GM18502 (cell line): ENCODE measurements at regions not wholly inside any gene's neighbourhood (a gene's known extent, or its start where the extent isn't known, plus 50 kb on each side); places are given as distances from the start of the nearest gene placed in this dataset.
"Not testable (repeated sequence)": the region's sequence is repeated elsewhere in the genome, so short reads cannot be mapped to it uniquely, and the experiment has no call there.

Source experiments
- ATAC-seq: cut with Tn5 transposase; IDR thresholded peaks from one replicate; pipeline ENCODE4 v1.9.1; 2021; ENCODE audit warnings: mild to moderate bottlenecking; ENCODE audit not compliant: unreplicated experiment, poor library complexity

DNA sequence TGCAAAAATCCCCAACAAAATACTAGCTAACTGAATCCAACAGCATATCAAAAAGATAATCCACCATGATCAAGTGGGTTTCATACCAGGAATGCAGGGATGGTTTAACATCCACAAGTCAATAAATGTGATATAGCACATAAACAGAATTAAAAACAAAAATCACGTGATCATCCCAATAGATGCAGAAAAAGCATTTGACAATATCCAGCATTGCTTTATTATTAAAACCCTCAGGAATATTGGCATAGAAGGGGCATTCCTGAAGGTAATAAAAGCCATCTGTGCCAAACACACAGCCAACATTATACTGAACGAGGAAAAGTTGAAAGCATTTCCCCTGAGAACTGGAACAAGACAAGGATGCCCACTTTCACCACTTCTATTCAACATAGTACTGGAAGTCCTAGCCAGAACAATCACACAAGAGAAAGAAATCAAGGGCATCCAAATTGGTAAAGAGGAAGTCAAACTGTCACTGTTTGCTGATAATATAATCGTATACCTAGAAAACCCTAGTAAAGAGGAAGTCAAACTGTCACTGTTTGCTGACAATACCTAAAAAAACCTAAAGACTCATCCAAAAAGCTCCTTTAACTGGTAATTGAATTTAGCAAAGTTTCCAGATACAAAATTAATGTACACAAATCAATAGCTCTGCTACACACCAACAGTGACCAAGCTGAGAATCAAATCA, 109.8 kb downstream of the RNASET2 start:
- not testable (repeated sequence) for ATAC-seq

DNA sequence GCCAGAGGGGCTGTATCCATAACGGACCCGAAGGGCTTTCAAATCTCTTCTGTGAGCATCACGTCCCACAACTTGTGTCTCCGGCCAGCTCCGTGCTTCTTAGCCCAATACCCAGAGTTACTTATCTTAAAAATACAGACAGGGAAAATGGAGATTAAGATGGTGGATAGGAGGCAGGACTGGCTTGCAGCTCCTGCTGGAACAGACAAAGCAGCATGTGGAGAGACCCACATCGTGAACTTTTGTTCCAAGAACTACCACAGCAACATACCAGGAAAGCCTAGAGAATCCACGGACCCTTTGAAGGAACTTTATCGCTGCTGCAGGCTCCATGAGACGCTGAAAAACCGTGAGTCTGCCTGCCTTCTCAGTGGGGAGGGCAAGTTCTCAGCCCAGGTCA, 113.7 kb downstream of the RNASET2 start:
- ATAC-seq: no peak

GRCh38 chr6:166841216-166841615, 115.1 kb downstream of the RNASET2 start:
- no peak for ATAC-seq

- ATAC-seq: no peak
Observed at GRCh38 chr6:166839569-166839968, 116.8 kb downstream of the RNASET2 start.

DNA sequence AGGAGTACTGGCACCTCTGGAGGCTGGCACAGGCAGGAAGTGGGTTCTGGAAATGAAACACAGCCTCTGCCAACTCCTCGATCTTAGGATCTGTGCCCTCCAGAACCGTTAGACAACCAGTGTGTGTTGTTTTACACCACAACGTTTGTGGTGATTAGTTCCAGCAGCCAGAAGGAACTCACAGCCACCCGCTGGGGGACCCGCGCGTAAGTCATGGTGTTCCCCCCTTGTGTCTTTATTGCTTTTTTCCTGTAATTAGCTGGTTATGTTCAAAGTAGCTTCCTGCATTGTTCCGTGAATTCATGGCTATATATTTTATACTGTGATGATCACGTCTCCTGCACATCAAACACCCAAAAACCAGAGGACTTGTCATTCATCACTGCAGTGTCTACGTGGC, 117.4 kb downstream of the RNASET2 start:
- ATAC-seq: no peak

- ATAC-seq: no peak
Observed at GRCh38 chr6:166836785-166837718, 119.3 kb downstream of the RNASET2 start.

DNA sequence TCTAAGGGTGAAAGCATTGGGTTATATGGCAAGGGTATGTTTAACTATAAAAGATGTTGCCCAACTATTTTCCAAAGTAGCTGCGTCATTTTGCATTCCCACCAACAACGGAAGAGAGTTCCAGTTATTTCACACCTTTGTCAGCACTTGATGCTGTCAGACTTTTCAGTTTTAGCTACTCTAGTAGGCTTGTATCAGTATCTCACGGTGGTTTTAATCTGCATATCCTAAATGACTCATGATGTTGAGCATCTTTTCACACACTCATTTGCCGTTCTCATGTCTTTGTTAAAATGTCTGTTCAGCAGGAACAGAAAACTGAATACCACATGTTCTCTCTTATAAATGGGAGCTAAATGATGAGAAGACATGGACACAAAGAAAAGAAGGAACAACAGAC, 122.3 kb downstream of the RNASET2 start:
- ATAC-seq: no peak

GRCh38 chr6:166830891-166831363, 125.4 kb downstream of the RNASET2 start:
- no peak for ATAC-seq

- ATAC-seq: peak; percentile 95
Observed at GRCh38 chr6:166830185-166830890, 126.0 kb downstream of the RNASET2 start.

DNA sequence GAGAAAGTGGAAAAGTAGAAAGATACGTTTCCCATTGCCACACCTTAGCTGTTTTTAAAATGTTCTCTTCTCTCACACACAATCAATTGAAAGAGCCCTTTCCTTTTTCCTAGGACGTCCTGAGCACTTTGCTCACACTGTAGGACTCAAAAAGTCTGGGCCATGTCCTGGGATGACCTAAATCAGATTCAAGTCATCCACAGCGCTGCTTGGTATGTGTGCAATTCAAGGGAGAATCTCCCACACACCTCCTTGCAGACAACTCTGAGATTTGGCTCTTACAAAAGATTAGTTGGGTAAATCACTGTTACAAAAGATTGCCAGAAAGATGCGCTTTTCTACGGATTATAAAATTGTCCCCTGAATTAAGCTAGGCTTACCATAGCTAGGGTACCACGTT, 130.1 kb downstream of the RNASET2 start:
- no peak for ATAC-seq

- ATAC-seq: no peak
Observed at GRCh38 chr6:166825553-166826145, 130.7 kb downstream of the RNASET2 start.

DNA sequence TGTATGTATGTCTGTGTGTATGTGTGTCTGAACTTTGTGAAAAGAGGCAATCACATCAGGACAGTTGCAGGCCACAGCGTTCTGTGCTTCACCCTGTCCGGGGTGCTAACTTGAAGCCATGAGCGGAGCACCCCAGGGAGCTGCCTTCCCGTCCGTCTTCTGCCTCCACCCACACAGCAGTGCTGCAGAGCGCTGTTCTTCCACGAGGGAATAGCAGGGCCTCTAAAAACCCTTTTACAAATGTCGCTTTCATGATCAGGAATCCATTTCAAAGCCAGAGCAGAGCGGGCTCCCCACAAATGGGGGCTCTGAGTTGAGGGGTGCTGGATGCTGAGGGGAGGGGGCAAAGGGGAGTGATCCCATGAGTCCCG, 131.5 kb downstream of the RNASET2 start:
- ATAC-seq: no peak

DNA sequence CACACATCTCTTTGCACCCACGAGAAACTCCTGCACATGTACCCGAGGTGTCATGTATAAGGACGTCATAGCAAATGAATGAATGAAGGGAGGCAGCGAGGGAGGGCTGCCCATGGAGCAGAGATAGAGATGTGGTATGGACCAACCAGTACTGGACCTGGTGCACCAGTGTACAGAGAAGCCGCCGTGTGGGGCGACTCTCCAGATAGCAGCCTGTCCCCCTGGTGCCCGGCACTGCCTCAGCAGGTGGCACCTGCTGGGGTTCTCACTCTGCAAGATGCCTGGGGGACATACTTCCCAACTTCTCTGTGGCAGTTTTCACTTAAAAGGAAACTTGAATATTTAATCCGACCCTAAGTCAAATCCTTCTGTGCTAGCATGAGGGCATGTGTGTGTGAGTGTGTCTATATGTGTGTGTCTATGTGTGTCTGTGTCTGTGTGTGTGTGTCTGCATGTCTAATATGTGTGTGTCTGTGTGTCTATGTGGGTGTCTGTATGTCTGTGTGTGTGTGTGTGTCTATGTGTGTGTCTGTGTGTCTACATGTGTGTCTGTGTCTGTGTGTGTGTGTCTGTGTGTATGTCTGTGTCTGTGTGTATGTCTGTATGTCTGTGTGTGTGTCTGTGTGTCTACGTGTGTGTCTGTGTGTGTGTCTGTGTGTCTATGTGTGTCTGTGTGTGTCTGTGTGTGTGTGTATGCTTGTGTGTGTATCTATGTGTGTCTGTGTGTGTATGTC, 132.0 kb downstream of the RNASET2 start:
- ATAC-seq: no peak

- no peak for ATAC-seq
Observed at GRCh38 chr6:166822609-166823008, 133.7 kb downstream of the RNASET2 start.

- no peak for ATAC-seq
Observed at GRCh38 chr6:166820483-166820882, 135.9 kb downstream of the RNASET2 start.

DNA sequence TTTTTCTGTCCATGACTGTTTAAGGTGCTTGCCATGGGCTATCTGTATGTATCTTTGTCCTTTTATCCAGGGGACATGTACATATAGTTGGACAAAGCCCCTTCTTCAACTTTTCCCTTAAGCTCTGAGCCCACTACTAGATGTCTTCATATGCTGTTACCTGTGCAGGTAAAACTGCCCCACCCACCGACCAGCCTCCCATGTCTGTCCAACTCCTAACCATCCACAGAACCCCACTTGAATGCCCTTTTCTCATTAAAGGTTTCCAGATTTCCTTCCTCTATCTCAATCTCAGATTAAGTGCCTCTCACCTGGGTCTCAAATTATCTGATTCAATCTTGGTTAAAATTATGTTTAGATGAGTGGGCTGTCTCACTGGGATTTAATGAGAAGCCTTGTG, 136.3 kb downstream of the RNASET2 start:
- no peak for ATAC-seq

- ATAC-seq: no peak
Observed at GRCh38 chr6:166815629-166816028, 140.7 kb downstream of the RNASET2 start.

- no peak for ATAC-seq
Observed at GRCh38 chr6:166814390-166814789, 142.0 kb downstream of the RNASET2 start.

GRCh38 chr6:166813461-166813860, 142.9 kb downstream of the RNASET2 start:
- no peak for ATAC-seq

GRCh38 chr6:166810864-166811263, 145.5 kb downstream of the RNASET2 start:
- ATAC-seq: no peak
